ENCODE measurements at regions not wholly inside any gene's neighbourhood (a gene's known extent, or its start where the extent isn't known, plus 50 kb on each side); places are given as distances from the start of the nearest gene placed in this dataset.

DNA sequence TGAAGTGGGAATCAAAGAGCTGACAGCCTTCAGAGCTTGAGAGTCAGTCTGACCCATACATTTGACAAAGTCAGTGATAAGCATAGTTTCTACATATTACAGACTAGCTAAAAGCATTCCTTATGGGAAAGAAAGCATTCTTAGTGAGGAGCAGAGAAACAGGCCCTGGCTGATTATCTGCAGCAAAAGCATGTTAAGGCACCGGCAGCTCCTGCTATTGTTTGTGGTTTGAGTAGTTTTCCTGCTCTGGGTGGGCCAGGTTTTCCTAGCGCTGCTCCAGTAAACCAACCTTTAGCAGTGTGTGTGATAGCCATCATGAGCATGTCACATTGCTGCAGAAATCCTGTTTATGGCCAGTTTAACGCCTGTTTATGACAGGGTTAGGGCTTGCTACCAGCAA is 51.6 kb upstream of the WDR1 start:
- intact Hi-C loops (cut with DNase I), result no loop called here
- DNase-seq (ENCODE audit: missing footprints) (no peak), ATAC-seq (no peak)

DNA sequence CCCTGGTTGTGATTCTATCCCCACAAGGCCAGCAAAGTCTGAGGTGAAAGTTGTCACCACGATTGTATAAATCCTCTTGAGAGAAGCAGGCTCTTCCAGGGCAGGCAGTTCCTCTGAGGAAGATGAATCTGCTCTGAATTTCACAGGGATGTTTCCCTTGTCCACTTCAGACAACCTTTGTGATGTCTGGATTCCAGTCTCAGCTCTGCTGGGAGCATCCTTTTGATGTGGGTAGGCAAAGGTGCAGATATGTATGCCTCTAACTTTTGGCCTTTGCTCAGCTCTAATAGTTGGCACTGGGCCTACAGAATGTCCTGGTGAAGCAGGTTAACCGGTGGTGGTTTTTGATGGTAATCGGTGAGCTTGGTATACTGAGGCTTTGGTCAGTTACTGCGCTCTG is 50.6 kb upstream of the WDR1 start:
- intact Hi-C loops (cut with DNase I), result no loop called here
- DNase-seq (ENCODE audit: missing footprints) (no peak), ATAC-seq (no peak)
